ENCODE measurements at regions not wholly inside any gene's neighbourhood (a gene's known extent, or its start where the extent isn't known, plus 50 kb on each side); places are given as distances from the start of the nearest gene placed in this dataset.

- no peak overlapping the region for H3K4me3 ChIP-seq (ENCODE audit: low read depth, low read length)
- DNase-seq (ENCODE audit: low read depth) = no peak
- no peak for TF ChIP-seq CTCF (IDR thresholded peaks at IDR 0.05; ENCODE audit: insufficient read depth, low read length)
Measured at GRCh38 chr12:114172135-114172534, 206.0 kb upstream of the RBM19 start.

GRCh38 chr12:114168061-114168460 lies 201.9 kb upstream of the RBM19 start:
- DNase-seq (ENCODE audit: low read depth) = peak; percentile 49
- no peak for TF ChIP-seq CTCF (IDR thresholded peaks at IDR 0.05; ENCODE audit: insufficient read depth, low read length)
- H3K4me3 ChIP-seq (ENCODE audit: low read depth, low read length) = no peak overlapping the region

- DNase-seq (ENCODE audit: low read depth) = peak; percentile 44
- H3K4me3 ChIP-seq (ENCODE audit: low read depth, low read length) = no peak overlapping the region
- no peak for TF ChIP-seq CTCF (IDR thresholded peaks at IDR 0.05; ENCODE audit: insufficient read depth, low read length)
Measured at GRCh38 chr12:114167431-114167830, 201.3 kb upstream of the RBM19 start.

- DNase-seq (ENCODE audit: low read depth) = peak; percentile 42
- TF ChIP-seq CTCF (IDR thresholded peaks at IDR 0.05; ENCODE audit: insufficient read depth, low read length) = peak; percentile 45
- no peak overlapping the region for H3K4me3 ChIP-seq (ENCODE audit: low read depth, low read length)
Measured at GRCh38 chr12:114166362-114166761, 200.2 kb upstream of the RBM19 start.

GRCh38 chr12:114165921-114166320 lies 199.8 kb upstream of the RBM19 start:
- no peak for DNase-seq (ENCODE audit: low read depth)
- H3K4me3 ChIP-seq (ENCODE audit: low read depth, low read length) = no peak overlapping the region
- TF ChIP-seq CTCF (IDR thresholded peaks at IDR 0.05; ENCODE audit: insufficient read depth, low read length) = no peak

GRCh38 chr12:114164351-114164750 lies 198.2 kb upstream of the RBM19 start:
- DNase-seq (ENCODE audit: low read depth) = no peak
- no peak for TF ChIP-seq CTCF (IDR thresholded peaks at IDR 0.05; ENCODE audit: insufficient read depth, low read length)
- no peak overlapping the region for H3K4me3 ChIP-seq (ENCODE audit: low read depth, low read length)

- no peak overlapping the region for H3K4me3 ChIP-seq (ENCODE audit: low read depth, low read length)
- DNase-seq (ENCODE audit: low read depth) = peak; percentile 16
- TF ChIP-seq CTCF (IDR thresholded peaks at IDR 0.05; ENCODE audit: insufficient read depth, low read length) = no peak
Measured at GRCh38 chr12:114163771-114164170, 197.6 kb upstream of the RBM19 start.
